ENCODE measurements at regions not wholly inside any gene's neighbourhood (a gene's known extent, or its start where the extent isn't known, plus 50 kb on each side); places are given as distances from the start of the nearest gene placed in this dataset.

- Histone ChIP-seq H3K79me2 (ENCODE audit: control insufficient read depth, insufficient read depth, low read length) (no peaks in the 10 kb centered on the region), H3K9me1 (ENCODE audit: control insufficient read depth, extremely low read depth, insufficient read depth, low read length) (no peaks in the 10 kb centered on the region), H3K27me3 (ENCODE audit: control insufficient read depth, extremely low read depth, insufficient read depth, low read length) (no peaks in the 10 kb centered on the region), H4K20me1 (ENCODE audit: control insufficient read depth, extremely low read depth, insufficient read depth, low read length) (no peaks in the 10 kb centered on the region), H3K4me1 (ENCODE audit: control insufficient read depth, extremely low read depth, insufficient read depth, low read length) (no peaks in the 10 kb centered on the region), H3K36me3 (ENCODE audit: control insufficient read depth in 2 of 2, extremely low read depth in 1 of 2, insufficient read depth in 2 of 2, low read length in 2 of 2) (no peaks in the 10 kb centered on the region), H2AFZ (ENCODE audit: control insufficient read depth, low read length) (no peak overlapping the region), H3K4me3 (ENCODE audit: control insufficient read depth in 2 of 3, extremely low read depth in 1 of 3, insufficient read depth in 2 of 3, low read depth in 1 of 3, low read length in 3 of 3) (no peak overlapping the region), H3K9ac (ENCODE audit: control insufficient read depth, extremely low read depth, insufficient read depth, low read length) (no peak overlapping the region), H3K9me3 (ENCODE audit: control insufficient read depth, low read depth, low read length) (no peaks in the 10 kb centered on the region), H3K4me2 (ENCODE audit: control insufficient read depth, extremely low read depth, insufficient read depth, low read depth, low read length) (no peak overlapping the region), H3K27ac (ENCODE audit: control insufficient read depth, insufficient read depth, low read length) (no peak overlapping the region)
- TF ChIP-seq EZH2 (IDR thresholded peaks at IDR 0.05; ENCODE audit: low read length): no peak
- TF ChIP-seq CTCF (optimal IDR thresholded peaks at IDR 0.05 in 1 of 3, IDR thresholded peaks at IDR 0.05 in 1 of 3, conservative IDR thresholded peaks at IDR 0.05 in 1 of 3; ENCODE audit: extremely low read depth in 1 of 3, insufficient read depth in 2 of 3, low read length in 3 of 3): no peak
- FAIRE-seq (no peak), DNase-seq (ENCODE audit: low read depth, low spot score) (no peak)
- dilution Hi-C loops (cut with MboI; ENCODE audit: extremely low pct_ligation_motif_present, low sequenced_read_pairs): no loop called here
Observed at GRCh38 chr5:165404917-165405316, 1899.5 kb downstream of the MAT2B start.

- no peak overlapping the region for H2AFZ ChIP-seq (ENCODE audit: control insufficient read depth, low read length)
- H3K27ac ChIP-seq (ENCODE audit: control insufficient read depth, insufficient read depth, low read length): no peak overlapping the region
- no peaks in the 10 kb centered on the region for H3K9me1 ChIP-seq (ENCODE audit: control insufficient read depth, extremely low read depth, insufficient read depth, low read length)
- H3K4me1 ChIP-seq (ENCODE audit: control insufficient read depth, extremely low read depth, insufficient read depth, low read length): no peaks in the 10 kb centered on the region
- no peaks in the 10 kb centered on the region for H3K27me3 ChIP-seq (ENCODE audit: control insufficient read depth, extremely low read depth, insufficient read depth, low read length)
- H3K79me2 ChIP-seq (ENCODE audit: control insufficient read depth, insufficient read depth, low read length): no peaks in the 10 kb centered on the region
- TF ChIP-seq CTCF (optimal IDR thresholded peaks at IDR 0.05 in 1 of 3, IDR thresholded peaks at IDR 0.05 in 1 of 3, conservative IDR thresholded peaks at IDR 0.05 in 1 of 3; ENCODE audit: extremely low read depth in 1 of 3, insufficient read depth in 2 of 3, low read length in 3 of 3): no peak
- no peak for TF ChIP-seq EZH2 (IDR thresholded peaks at IDR 0.05; ENCODE audit: low read length)
- dilution Hi-C loops (cut with MboI; ENCODE audit: extremely low pct_ligation_motif_present, low sequenced_read_pairs): no loop called here
- H4K20me1 ChIP-seq (ENCODE audit: control insufficient read depth, extremely low read depth, insufficient read depth, low read length): no peaks in the 10 kb centered on the region
- H3K4me3 ChIP-seq (ENCODE audit: control insufficient read depth in 2 of 3, extremely low read depth in 1 of 3, insufficient read depth in 2 of 3, low read depth in 1 of 3, low read length in 3 of 3): no peak overlapping the region
- no peaks in the 10 kb centered on the region for H3K36me3 ChIP-seq (ENCODE audit: control insufficient read depth in 2 of 2, extremely low read depth in 1 of 2, insufficient read depth in 2 of 2, low read length in 2 of 2)
- no peak for DNase-seq (ENCODE audit: low read depth, low spot score)
- H3K9ac ChIP-seq (ENCODE audit: control insufficient read depth, extremely low read depth, insufficient read depth, low read length): no peak overlapping the region
- H3K4me2 ChIP-seq (ENCODE audit: control insufficient read depth, extremely low read depth, insufficient read depth, low read depth, low read length): no peak overlapping the region
- H3K9me3 ChIP-seq (ENCODE audit: control insufficient read depth, low read depth, low read length): no peaks in the 10 kb centered on the region
- FAIRE-seq: no peak
Observed at GRCh38 chr5:165405340-165405739, 1899.9 kb downstream of the MAT2B start.

Data from keratinocyte (primary cell).